ENCODE measurements at regions not wholly inside any gene's neighbourhood (a gene's known extent, or its start where the extent isn't known, plus 50 kb on each side); places are given as distances from the start of the nearest gene placed in this dataset.

DNA sequence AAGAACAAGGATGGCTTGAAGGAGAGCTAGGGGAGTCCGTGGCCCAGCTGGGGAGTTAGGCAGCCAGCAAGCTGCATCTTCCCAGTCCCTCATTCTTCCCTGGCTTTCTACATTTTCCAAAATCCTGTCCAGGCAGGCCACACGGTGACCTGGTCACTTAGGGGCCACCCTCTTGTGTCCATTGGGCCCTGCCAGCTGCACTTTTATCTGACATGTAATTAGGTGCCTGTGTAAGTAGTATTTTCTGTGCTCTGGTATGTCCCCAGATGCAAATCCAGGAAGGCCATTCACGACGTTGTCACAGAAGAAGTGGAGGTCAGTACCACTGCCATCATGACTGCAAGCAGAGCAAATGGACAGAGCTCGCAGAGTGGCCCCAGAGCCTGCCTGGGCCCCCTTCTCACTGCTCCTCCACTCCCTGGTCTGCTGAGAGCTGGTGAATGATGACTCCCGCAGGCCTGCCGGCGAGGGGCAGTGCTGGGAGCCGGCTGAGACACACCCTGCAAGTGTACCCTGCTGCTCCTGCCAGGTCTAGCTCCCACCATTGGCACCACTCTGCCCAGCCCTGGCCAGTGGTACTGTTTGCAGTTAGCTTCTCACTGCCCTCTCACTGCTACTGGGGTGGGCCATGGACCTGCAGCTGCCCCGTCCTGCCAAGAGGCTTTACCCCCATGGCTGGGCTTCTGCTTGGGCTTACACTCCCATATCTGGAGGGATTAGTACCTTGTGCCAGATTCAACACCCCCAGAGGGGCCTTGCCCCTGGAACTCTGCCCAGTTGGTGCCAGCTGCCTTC, 98.2 kb downstream of the GLRX3 start:
- H3K4me3 ChIP-seq (ENCODE audit: low read length): no peak overlapping the region
- no peak for DNase-seq (ENCODE audit: low read depth)
- TF ChIP-seq, protein P1, sequence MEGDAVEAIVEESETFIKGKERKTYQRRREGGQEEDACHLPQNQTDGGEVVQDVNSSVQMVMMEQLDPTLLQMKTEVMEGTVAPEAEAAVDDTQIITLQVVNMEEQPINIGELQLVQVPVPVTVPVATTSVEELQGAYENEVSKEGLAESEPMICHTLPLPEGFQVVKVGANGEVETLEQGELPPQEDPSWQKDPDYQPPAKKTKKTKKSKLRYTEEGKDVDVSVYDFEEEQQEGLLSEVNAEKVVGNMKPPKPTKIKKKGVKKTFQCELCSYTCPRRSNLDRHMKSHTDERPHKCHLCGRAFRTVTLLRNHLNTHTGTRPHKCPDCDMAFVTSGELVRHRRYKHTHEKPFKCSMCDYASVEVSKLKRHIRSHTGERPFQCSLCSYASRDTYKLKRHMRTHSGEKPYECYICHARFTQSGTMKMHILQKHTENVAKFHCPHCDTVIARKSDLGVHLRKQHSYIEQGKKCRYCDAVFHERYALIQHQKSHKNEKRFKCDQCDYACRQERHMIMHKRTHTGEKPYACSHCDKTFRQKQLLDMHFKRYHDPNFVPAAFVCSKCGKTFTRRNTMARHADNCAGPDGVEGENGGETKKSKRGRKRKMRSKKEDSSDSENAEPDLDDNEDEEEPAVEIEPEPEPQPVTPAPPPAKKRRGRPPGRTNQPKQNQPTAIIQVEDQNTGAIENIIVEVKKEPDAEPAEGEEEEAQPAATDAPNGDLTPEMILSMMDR (IDR thresholded peaks at IDR 0.05; ENCODE audit: insufficient read depth, low read depth, low read length, missing control alignments): no peak

GRCh38 chr10:130236711-130237110, 100.5 kb downstream of the GLRX3 start:
- TF ChIP-seq, protein P1 (IDR thresholded peaks at IDR 0.05; ENCODE audit: insufficient read depth, low read depth, low read length, missing control alignments): no peak
- H3K4me3 ChIP-seq (ENCODE audit: low read length): no peak overlapping the region
- DNase-seq (ENCODE audit: low read depth): no peak

DNA sequence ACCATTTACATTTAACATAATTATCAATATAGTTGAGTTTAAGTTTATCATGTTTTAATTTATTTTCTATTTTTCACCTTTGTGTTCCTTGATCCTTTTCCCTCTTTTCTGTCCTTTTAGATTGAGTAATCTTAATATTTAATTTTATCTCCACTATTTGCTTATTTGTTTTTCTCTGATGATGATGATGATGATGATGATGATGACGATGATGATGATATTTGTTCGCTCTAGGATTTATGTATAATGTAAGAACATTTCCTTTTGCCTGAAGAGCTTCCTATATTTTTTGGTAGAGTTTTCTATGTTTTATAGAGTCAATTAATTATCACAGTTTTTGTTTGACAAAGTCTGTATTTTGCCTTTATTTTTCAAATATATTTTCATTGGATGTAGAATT, 104.2 kb downstream of the GLRX3 start:
- H3K4me3 ChIP-seq (ENCODE audit: low read length): no peak overlapping the region
- no peak for DNase-seq (ENCODE audit: low read depth)
- TF ChIP-seq, protein P1 (IDR thresholded peaks at IDR 0.05; ENCODE audit: insufficient read depth, low read depth, low read length, missing control alignments): no peak

- H3K4me3 ChIP-seq (ENCODE audit: low read length): no peak overlapping the region
- no peak for DNase-seq (ENCODE audit: low read depth)
Observed at GRCh38 chr10:130242513-130242912, 106.3 kb downstream of the GLRX3 start.

GRCh38 chr10:130243015-130243414, 106.8 kb downstream of the GLRX3 start:
- no peak overlapping the region for H3K4me3 ChIP-seq (ENCODE audit: low read length)
- DNase-seq (ENCODE audit: low read depth): no peak
- TF ChIP-seq, protein P1 (IDR thresholded peaks at IDR 0.05; ENCODE audit: insufficient read depth, low read depth, low read length, missing control alignments): no peak

More at GRCh38 chr10:130242513-130242912, 106.3 kb downstream of the GLRX3 start:
- TF ChIP-seq, protein P1 (IDR thresholded peaks at IDR 0.05; ENCODE audit: insufficient read depth, low read depth, low read length, missing control alignments): no peak

DNA sequence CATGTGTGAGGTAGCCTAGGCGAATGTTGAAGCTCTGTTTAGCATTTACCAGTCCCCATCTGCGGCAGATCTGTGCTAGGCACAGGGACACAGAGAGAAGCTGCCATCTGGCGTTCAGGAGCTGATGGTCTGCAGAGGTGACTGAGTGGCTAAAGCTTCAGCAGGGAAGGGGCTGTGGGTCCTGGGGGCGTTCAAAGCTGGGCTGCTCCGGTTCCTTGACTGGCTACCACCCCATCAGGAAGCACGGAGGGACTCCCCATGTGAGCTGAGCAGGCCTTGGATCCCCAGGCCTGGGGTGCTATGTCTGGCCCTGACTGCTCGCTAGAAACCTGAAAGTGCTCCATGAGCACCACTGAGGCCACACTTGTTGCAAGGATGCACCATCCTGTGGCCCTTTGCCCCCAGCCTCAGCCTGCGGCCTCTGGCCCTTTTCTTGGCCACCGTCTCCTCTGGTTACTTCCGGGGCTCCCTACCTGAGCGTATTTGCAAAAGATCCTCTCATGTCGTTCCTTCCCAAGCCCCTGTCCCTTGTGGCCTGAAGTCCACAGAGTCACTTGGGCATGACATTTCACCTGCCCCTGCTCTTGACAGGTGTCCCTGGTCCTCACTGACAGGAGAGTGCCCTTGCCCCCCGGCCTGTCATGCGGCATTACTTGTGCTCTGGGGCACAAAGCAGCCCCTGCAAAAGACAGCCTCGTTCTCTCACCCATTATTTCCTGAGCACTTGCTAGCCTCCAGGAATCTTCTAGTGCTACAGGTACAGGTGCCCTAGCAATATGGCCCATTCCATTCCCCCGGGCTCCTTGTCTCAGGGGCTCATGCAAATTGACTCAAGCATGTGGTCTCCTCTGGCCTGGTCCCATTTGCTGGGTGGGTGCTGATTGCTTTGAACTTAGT, 108.1 kb downstream of the GLRX3 start:
- no peak overlapping the region for H3K4me3 ChIP-seq (ENCODE audit: low read length)
- DNase-seq (ENCODE audit: low read depth): no peak
- TF ChIP-seq, protein P1 (IDR thresholded peaks at IDR 0.05; ENCODE audit: insufficient read depth, low read depth, low read length, missing control alignments): no peak

Measured in epithelial cell of esophagus (primary cell).